ENCODE measurements at regions not wholly inside any gene's neighbourhood (a gene's known extent, or its start where the extent isn't known, plus 50 kb on each side); places are given as distances from the start of the nearest gene placed in this dataset.

DNA sequence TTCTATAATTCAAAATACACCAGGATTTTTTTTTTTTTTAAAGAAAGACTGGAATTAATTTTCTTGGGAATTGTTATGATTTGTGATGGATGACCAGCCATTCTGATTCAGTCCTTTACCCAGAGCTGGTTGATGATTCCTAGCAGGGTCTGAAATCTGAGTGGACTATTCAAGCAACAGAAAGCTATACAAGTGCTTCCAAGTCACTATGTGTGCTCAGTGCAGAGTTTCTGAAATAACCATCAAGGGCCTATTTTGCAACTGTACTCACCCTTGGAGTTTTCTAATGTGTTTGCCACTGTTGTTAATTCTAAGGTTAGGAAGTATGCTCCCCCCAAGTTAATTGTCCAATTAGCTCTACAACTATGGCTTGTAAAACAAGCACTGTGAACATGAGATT is 137.7 kb upstream of the RAPGEF2 start:
- no peak overlapping the region for H3K4me3 ChIP-seq (ENCODE audit: control extremely low read depth in 1 of 5, extremely low read depth in 1 of 5, insufficient read depth in 1 of 5, low read depth in 2 of 5, low read length in 4 of 5)
- H3K9me3 ChIP-seq (ENCODE audit: control extremely low read depth in 1 of 3, control insufficient read depth in 2 of 3, insufficient read depth in 1 of 3, low read length in 2 of 3) = peaks cover 0 to 3% (median 1%) of the 10 kb centered on the region in 3 donors
- TF ChIP-seq CTCF (IDR thresholded peaks at IDR 0.05) (no peak), EZH2 (IDR thresholded peaks at IDR 0.05; ENCODE audit: borderline replicate concordance, insufficient read depth, low read depth, low read length, poor library complexity, severe bottlenecking) (no peak)
- ChIA-PET CTCF (no interaction called here), POLR2A (no interaction called here)
- no peaks in the 10 kb centered on the region for H3K4me1 Mint-ChIP-seq
- no peak for ATAC-seq (ENCODE audit: low read depth)
- H4K20me1 ChIP-seq (ENCODE audit: control insufficient read depth, insufficient read depth, low read length, poor library complexity, severe bottlenecking) = no peaks in the 10 kb centered on the region
- no peak overlapping the region for H3K9ac ChIP-seq (ENCODE audit: low read length)
- no peaks in the 10 kb centered on the region for H3K79me2 ChIP-seq (ENCODE audit: control insufficient read depth, insufficient read depth, low read length)
- no peaks in the 10 kb centered on the region for H3K27me3 ChIP-seq (replicated peaks in 1 of 4; ENCODE audit: control extremely low read depth in 1 of 4, control insufficient read depth in 3 of 4, insufficient read depth in 4 of 4, low read length in 3 of 4)
- H3K36me3 ChIP-seq (replicated peaks in 1 of 2; ENCODE audit: control extremely low read depth in 1 of 2, control insufficient read depth in 1 of 2, extremely low read depth in 1 of 2, insufficient read depth in 2 of 2, low read length in 1 of 2) = no peaks in the 10 kb centered on the region
- H3K27ac Mint-ChIP-seq = no peak overlapping the region
- H3K4me3 Mint-ChIP-seq = no peak overlapping the region
- no peak overlapping the region for H2AFZ ChIP-seq (ENCODE audit: insufficient read depth, low read depth, low read length, poor library complexity, severe bottlenecking)
- DNase-seq = no peak
- no peak overlapping the region for H3K27ac ChIP-seq (ENCODE audit: low read length in 2 of 2)
- H3K4me2 ChIP-seq (replicated peaks; ENCODE audit: low read depth, low read length, poor library complexity, severe bottlenecking) = no peak overlapping the region
- H3K9me3 Mint-ChIP-seq (ENCODE audit: insufficient read depth) = no peaks in the 10 kb centered on the region
- H3K27me3 Mint-ChIP-seq = peaks cover 15% of the 10 kb centered on the region
- intact Hi-C loops (cut with micrococcal nuclease) = no loop called here
- no peaks in the 10 kb centered on the region for H3K4me1 ChIP-seq (ENCODE audit: control insufficient read depth in 2 of 2, insufficient read depth in 2 of 2, low read length in 2 of 2)

- H3K9me3 ChIP-seq (ENCODE audit: control extremely low read depth in 1 of 3, control insufficient read depth in 2 of 3, insufficient read depth in 1 of 3, low read length in 2 of 3) = peaks cover 0 to 3% (median 1%) of the 10 kb centered on the region in 3 donors
- H3K4me3 ChIP-seq (ENCODE audit: control extremely low read depth in 1 of 5, extremely low read depth in 1 of 5, insufficient read depth in 1 of 5, low read depth in 2 of 5, low read length in 4 of 5) = no peak overlapping the region
- Mint-ChIP-seq H3K27me3 (peaks cover 15% of the 10 kb centered on the region), H3K4me3 (no peak overlapping the region), H3K27ac (no peak overlapping the region), H3K4me1 (no peaks in the 10 kb centered on the region), H3K9me3 (ENCODE audit: insufficient read depth) (no peaks in the 10 kb centered on the region)
- no peak for TF ChIP-seq EZH2 (IDR thresholded peaks at IDR 0.05; ENCODE audit: borderline replicate concordance, insufficient read depth, low read depth, low read length, poor library complexity, severe bottlenecking)
- TF ChIP-seq CTCF (IDR thresholded peaks at IDR 0.05) = no peak
- no peaks in the 10 kb centered on the region for H3K79me2 ChIP-seq (ENCODE audit: control insufficient read depth, insufficient read depth, low read length)
- DNase-seq (no peak), ATAC-seq (ENCODE audit: low read depth) (no peak)
- H3K4me2 ChIP-seq (replicated peaks; ENCODE audit: low read depth, low read length, poor library complexity, severe bottlenecking) = no peak overlapping the region
- ChIA-PET POLR2A (no interaction called here), CTCF (no interaction called here)
- intact Hi-C loops (cut with micrococcal nuclease) = no loop called here
- H3K27ac ChIP-seq (ENCODE audit: low read length in 2 of 2) = no peak overlapping the region
- 80% methylated on average over 1 of the region's 1 CpG for WGBS (ENCODE audit: insufficient coverage)
- no peaks in the 10 kb centered on the region for H4K20me1 ChIP-seq (ENCODE audit: control insufficient read depth, insufficient read depth, low read length, poor library complexity, severe bottlenecking)
- no peaks in the 10 kb centered on the region for H3K27me3 ChIP-seq (replicated peaks in 1 of 4; ENCODE audit: control extremely low read depth in 1 of 4, control insufficient read depth in 3 of 4, insufficient read depth in 4 of 4, low read length in 3 of 4)
- H3K4me1 ChIP-seq (ENCODE audit: control insufficient read depth in 2 of 2, insufficient read depth in 2 of 2, low read length in 2 of 2) = no peaks in the 10 kb centered on the region
- H3K9ac ChIP-seq (ENCODE audit: low read length) = no peak overlapping the region
- H2AFZ ChIP-seq (ENCODE audit: insufficient read depth, low read depth, low read length, poor library complexity, severe bottlenecking) = no peak overlapping the region
- no peaks in the 10 kb centered on the region for H3K36me3 ChIP-seq (replicated peaks in 1 of 2; ENCODE audit: control extremely low read depth in 1 of 2, control insufficient read depth in 1 of 2, extremely low read depth in 1 of 2, insufficient read depth in 2 of 2, low read length in 1 of 2)
Measured at GRCh38 chr4:158966091-158966490, 136.8 kb upstream of the RAPGEF2 start.

Data from B cell (primary cell).